ENCODE measurements at regions not wholly inside any gene's neighbourhood (a gene's known extent, or its start where the extent isn't known, plus 50 kb on each side); places are given as distances from the start of the nearest gene placed in this dataset.

DNA sequence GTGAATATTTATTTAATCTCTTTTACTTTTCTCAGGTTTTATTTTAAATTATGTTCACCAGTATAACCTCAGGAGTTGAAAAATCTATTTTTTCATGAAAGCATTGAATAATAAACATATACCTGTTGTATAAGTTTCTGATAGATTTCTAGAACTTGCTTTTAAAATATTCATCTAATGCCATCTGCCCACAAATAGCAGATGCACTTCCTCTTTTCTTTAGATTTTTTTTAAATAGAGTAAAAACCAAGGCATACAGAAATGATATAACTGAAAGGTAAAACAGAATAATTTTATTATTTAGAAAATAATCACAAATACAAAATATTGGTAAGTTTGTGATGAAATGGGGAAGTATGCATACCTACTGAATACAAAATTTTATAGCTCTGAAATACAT, 130.7 kb upstream of the PRMT6 start:
- DNase-seq: no peak

DNA sequence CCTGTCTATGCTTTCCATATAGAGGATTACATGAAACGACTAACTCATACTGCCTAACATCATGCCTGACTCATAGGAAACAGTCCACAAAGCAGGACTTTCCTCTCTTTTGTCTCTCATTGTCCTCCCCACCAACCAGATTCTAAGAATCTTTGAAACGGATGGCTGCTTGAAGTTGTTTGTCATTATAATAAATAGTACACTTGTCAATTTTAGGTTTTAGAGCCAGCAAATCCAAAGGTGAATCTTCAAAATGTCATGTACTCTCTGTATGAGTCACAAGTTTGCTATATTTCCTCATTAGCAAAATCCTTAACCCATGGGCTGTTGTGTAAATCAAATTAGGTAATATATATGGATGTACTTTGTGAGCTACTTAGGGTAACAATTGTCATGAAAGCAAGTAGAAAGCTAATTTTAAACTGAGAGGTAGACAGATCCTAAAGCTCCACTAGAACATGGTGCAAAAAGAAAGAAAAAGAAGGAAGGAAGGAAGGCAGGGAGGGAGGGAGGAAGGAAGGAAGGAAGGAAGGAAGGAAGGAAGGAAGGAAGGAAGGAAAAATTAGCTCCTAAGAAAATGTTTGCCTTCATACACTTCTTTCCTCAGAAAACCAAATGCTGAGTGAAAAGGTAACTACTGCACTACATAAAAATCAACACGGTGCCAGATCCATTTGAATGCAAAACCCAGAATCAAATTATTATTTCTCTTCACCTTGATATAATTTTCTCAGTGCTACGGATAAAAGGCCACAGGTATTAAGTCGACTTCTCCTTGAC, 129.5 kb upstream of the PRMT6 start:
- DNase-seq: no peak

DNA sequence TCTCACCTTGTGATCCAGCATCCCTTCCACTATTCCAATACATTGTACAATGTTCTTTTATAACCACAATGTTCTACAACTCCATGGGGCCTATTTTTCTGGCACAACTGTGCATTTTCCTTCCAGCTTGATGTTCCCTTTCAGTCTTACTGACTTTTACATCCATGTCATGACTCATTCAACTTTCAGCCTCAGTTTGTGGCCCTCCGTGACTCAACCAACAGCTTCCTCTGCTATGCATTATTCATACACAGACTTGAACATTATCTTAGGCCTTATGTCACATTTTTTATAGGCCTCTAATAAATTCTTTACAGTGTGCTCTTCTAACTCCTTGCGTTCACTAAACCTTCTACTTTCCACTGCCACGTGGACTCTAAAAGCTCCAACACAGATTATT, 119.4 kb upstream of the PRMT6 start:
- no peak for DNase-seq

DNA sequence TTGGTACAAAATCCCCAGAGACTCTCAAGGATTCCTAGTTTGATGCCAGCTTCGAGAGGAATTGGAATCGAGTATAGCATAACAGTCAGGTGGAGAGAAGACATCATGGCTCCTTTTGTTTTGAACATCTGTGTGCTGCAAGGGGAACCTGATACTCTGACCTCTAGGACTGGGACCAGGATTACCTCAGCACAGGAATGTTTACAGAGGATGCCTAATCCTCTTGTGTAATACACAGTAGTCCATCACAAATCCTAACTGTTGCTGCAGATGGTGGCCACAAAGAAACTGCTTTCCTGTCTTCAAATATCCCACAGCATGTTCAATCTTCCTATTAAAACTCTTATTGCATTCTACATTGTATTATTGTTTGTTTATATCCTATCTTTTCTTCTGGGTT, 111.8 kb upstream of the PRMT6 start:
- DNase-seq: no peak

DNA sequence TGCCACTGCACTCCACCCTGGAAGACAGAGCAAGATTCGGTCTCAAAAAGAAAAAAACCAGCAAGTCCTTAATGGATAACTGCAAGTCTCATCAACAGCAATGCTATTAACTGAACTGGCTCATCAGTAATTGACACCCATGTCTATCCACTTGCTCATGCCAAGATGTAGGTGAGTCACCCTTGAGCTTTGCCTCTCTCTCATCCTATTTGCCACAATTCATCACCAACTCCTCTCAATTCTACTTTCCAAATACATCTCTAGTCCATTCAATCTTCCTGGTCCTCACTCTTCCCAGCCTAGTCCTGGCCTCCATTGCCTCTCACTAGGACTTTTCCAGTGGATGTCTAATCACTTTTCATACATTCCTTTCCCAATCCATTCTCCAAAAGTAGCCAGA, 103.7 kb upstream of the PRMT6 start:
- no peak for DNase-seq

DNA sequence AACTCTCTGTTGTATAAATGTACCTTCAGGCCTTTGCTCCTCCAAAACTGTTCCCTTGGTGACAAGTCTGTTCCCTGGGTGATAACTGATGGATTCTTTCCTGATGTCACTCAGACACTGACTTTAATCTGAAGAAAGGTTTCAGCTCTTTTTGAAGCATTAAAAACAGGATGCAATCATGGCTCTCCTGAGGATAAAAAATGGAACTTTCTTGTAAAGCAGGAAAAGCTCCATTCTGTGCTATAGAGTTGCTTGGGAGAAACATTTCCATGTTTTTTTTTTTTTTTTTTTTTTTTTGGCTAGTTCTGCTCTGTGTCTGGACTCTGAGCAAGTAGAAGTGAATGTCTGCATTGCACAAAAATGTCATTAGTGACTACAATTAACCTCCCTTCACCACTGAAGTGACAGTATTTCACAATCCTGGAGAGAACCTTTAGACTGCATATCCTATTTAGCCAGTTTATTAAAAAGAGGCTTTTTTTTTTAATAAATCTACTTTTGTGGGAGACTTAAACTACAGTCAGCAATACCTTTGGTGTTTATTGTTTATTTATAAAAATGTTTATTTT, 101.7 kb upstream of the PRMT6 start:
- DNase-seq: no peak

DNA sequence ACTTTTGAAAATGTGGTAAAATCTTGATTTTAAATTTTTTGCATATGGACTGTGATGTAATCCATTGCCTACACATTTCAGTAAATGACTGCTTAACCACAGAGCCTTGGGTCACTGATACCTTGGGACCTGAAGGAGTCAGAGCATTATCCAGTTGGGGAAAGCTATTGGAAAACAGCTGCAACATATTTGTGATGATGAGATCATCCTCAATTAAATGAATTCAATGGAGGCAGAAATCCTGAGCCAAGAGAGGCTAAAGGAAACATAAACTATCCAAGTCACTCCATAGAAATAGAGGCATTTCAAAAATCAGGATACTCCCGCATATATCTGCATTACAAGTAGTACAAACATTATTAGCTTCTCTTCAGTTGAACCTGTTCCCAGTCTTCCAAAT, 99.8 kb upstream of the PRMT6 start:
- no peak for DNase-seq

DNA sequence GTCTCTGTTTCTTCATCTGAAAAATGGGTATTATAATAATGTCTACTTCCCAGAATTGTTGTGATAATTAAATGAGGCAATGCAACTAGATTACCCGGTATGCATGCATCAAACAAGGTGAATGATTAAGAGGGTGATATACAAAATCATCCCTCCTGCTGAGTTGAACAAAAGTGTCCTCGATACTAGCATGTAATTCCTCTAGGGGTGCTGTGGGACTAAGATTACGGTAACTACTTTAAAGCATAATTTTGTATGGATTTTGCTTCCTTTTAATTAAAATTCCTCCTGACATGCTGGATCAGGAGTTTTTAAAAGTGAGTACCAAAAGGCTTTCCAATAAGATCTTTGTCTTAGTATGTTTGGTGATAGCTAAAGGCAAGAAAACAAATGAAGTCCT, 98.7 kb upstream of the PRMT6 start:
- DNase-seq: no peak

DNA sequence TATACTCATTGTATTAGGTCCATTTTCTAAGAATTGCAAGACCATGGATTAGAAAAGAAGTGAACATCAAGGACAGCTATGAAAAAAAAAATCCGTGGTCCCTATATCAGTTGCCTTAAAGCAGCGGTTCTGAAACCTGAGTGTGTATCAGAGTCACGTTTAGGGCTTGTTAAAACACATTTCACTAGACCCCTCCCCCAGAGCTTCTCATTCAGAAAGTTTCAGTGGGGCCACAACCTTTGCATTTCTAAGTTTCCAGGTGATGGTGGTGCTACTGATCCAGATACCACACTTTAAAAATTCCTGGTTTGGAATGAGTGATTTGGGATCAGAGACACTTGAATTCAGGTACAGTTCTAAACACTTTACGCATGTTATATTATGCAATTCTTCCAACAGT, 96.1 kb upstream of the PRMT6 start:
- no peak for DNase-seq

DNA sequence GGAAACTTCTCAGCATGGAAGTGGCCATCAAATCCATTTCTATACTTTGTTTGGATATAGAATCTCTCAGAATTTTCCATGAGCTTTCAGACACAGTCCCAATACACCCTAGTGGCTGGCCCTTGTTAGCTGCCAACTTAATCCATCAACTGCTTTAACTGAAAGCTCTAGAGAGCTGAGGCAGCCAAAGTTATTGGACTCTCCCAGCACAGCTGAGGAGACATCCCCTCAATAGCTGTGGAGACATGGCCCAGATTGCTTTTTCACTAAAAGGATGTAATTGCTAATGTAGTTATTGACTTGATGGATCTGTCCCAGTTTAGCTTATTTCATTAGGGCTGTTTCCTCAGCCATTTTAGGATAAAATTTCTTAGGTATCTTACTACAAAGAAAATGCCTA, 94.8 kb upstream of the PRMT6 start:
- DNase-seq: no peak

DNA sequence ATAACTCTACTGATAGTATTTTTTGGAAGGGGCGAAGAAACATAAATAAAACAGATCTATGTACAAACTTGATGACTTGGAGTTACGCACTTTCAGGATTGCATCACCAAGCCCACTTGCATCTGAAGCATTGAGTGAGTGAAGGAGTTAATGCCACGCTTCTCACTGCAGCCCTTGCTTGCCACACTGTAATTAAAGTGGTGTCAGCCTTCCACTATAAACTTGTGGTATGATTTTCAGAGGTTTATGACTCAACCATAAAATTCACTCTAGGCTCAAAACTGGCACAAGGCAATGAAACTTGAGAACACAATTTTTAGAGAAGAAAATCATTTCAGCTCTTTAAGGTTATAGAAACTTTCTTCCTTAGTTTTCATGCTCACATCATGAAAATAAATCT, 93.9 kb upstream of the PRMT6 start:
- DNase-seq: no peak

DNA sequence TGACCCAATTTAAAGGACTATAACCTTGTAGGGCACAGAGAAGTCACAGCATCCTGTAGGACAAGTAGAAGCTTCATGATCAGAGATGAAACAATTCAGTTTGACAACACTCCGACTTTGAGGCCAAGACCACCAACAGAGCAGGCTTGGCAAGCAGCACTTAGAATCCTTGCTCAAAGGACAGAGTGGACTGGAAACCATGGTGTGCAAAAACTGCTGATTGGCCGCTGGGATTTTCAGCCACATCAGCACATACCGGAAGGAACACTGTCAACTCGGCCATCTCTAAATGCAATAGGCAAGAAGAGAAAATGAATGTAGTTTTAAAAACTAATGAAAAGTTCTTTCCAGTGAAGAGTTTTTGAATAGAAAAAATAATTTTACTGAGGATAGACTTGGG, 92.0 kb upstream of the PRMT6 start:
- peak in 2 of 14 donors; percentile 1 for DNase-seq

DNA sequence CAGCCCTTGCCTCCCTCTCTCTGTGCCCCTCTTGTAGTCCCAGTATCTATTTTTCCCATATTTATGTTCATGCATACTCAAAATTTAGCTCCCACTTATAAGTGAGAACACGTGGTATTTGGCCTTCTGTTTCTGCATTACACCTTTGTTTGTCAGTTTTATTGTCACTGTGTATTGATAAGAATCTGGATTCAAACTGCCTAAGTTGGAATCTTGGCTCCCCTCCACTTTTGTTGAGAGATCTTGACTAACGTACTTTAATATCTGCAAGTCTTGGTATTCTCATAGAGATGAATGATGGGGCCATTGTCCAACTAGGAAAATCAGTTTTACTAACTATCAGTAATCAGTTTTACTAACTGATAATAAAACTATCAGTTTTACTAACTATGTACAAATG, 87.8 kb upstream of the PRMT6 start:
- DNase-seq: no peak

DNA sequence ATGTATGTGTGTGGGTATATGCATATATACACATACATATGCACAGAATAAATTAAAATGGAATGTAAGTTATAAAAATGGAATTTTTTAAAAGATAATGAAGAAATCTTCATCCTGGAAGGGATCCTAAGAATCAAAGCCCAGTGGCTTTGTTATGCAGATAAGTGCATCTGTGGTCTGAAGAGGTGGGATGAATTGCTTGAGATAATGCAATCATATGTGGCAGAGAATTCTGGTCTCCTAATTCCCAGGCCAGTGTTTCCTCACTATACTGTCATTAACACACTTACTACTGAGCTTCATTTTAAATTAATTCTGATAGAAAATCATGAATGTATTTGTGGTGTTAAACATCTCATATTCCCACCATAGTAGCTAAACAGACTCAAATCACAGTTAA, 86.7 kb upstream of the PRMT6 start:
- DNase-seq: no peak

DNA sequence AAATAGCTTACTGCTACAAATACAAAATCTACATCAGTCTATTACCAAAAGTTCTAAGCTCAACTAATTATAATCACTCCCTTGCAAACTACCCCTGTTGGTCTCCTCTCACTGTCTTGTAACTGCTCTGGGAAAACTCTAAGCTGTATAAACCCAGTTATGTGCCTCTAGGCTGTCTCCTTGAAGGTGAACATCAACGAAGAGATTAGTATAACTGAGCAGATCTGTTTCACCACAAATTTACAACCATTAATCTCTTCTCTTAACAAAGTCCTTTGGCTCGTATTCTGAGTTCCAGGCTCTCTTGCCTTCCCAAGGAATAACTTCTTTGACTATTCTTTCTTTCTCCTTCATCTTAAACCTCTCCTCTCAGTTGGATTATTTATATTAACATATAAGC, 84.4 kb upstream of the PRMT6 start:
- DNase-seq: no peak

DNA sequence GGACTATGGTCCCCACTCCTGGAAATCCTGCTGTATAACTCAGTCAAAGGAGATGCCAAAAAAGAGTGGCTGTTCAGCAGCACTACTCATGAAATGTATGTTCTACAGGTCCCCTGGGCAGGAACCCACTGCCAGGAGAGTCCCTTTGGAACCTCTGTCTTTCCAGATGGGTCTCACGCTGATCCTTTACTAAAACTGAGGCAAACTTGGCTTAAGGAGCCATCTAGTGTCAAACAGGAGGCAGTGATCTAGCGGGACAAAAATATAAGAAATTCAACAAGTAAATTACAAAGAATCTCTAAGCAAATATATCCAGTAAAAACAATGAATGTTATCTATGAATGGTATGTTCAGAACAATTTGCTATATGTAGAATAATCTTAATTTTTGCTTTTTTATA, 80.5 kb upstream of the PRMT6 start:
- DNase-seq: no peak

DNA sequence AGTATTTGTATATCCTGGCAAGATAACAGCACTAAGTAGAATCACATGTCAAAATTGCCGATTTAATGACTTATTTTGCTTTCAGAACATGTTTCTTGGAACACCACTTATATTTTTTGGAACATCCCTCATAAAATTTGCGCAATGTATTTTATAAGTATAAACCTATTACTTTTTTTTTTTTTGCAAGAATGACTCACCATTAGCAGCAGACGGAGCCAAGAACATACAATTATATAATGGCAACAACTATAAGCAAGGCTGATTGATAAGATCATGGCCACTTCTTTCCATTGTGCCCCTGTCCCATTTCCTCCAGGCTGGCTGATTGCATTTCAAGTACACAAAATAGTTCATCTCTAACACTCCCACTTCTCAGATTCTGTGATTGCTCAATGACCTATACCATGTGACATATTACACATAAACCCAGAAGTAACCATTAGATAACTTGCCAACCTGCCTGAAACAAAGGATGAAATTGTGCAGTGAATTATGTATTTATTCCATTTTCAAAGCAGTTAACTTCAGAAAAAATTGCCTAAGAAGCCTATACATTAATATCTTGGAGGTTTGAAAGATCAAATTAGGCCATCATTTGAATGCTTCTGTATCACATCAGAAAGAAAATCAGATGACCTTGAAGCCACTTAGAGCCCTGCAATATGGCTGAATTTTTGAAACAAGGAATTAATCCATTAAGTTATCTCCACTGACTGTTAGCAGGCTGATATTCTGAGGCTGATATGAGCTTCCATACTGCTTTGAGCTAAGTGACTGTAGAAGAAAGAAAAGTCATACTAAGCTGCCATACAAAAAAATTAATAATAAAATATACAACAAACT, 77.8 kb upstream of the PRMT6 start:
- no peak for DNase-seq

DNA sequence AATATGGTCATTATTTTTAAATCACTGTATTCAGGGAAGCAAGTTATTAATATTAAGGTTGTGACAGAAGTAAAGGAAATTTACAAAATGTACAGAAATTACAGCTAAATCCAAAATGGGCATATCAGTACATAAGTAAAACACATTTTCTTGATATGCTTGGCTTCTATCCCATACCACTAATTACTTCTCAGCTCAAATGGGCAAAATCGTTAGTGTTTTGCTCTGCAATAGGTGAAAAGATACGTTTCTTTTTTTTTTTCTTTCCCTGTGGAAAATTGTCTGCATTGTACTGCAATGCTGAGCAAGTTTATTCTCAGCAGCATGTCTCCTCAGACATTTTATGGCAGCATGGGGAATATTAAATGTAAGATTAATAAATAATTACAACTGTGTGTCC, 77.1 kb upstream of the PRMT6 start:
- no peak for DNase-seq

DNA sequence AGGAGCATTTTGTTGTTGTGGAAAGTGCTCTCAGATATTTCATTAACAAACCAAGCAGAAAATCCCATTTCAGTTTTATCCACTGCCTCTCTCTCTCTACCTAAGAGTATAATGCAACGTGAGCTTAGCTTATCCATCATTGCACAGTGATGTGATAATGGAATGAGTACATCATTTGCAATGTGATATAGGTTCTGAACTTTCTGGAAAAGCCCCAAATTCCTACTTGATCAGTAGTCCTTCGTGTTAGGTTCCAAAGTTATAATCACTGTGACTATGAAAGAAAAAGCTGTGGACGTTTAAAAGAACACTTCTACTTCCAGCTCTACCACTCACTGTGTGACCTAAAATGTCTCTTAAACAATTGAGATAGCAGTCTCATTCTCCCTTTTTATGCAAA, 76.4 kb upstream of the PRMT6 start:
- no peak for DNase-seq

DNA sequence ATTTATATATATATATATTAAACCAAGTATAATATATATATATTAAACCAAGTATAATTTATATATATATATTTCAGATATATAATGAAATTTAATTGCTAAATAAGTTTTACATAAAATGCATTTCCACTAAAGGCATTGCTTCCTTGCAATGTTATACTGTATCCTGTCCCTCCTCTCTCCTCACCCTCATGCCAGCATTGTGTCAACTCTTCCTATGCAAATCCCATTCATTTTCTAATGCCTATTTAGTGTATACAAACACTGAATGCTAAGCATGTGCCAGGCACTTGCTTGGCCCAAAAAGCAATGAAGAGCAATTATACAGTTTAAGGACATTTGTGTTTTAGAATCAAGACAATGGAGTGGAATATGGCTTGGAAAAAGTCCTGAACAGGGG, 71.7 kb upstream of the PRMT6 start:
- DNase-seq: no peak

DNA sequence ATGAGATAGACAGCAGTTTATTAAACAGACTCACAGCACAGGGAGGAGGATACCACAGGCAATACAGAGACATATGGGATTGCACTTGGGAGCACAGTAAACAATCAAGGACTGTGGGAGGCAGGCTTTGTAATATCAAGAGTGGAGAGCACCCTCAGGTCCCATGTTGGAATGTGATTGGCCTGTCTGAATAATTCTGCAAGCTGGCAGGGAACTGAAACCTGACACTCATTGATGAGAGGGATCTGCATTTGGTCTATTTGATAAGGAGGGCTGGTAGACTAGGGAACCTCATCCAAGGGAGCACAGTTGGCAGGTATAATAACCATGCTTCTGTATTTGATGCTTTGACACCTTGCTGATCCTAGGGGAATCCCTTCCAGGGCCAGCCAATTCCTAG, 69.9 kb upstream of the PRMT6 start:
- DNase-seq: no peak

DNA sequence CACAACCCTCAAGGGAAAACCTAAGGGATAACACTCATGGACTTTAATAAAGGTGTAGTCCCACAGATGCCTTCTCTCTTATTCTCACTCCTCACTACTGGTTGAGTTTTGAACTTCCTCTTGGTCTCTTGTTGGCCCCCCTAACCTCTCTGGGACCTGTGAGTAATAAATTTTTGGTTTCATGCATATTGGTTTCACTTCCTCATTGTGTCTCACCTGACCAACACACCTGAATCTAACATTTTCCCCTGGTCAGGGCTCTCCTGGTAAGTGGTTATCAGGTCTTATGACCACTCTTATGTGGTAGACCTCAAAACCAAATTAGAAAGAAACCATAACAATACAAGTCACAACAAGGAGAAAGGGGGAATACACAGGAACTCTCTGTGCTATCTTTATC, 60.5 kb upstream of the PRMT6 start:
- DNase-seq: no peak

DNA sequence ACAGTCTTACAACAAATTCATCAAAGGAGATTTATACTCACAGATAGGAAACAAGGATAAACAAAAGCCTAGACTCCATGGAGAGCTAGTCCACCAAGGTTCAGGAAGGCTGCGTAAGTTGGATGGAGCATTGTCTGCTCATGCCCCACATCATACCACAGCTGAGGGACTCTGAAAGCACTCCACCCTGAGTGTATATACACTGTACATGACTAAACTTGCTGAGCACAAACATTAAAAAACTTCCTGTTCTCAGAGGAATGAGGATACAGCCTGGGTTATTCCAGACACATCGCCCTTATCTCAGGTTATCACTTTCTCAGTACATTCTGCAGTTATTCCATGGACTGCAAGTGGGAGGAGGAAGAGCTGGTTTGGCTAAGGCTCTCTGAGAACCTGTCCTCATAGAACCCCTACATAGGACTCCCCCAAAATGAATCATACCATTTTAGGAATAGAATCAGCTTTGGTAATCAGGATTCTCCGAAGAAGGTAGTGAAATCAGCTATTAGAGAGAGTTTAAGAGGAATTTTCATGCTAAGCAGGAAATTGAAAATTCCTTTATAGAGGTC, 58.0 kb upstream of the PRMT6 start:
- DNase-seq: no peak

DNA sequence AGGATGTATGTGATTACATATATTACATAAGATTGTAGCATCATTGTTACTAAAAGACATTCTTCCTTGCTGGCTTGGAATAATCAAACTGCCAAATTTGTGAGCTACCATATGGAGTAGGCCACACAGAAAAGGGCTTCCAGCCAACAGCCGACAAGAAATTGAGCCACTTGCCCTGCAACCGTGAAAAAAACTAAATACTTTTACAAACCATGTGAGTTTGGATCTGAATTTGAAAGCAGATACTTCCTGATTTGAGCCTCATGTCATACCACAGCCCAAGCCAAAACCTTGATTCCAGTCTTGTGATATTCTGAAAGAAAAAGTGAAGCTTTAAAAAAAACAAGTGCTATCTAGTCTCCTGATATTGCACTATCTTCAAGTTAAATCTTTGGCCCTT, 55.6 kb upstream of the PRMT6 start:
- no peak for DNase-seq
